HL-60 (cell line): ENCODE measurements at regions not wholly inside any gene's neighbourhood (a gene's known extent, or its start where the extent isn't known, plus 50 kb on each side); places are given as distances from the start of the nearest gene placed in this dataset.

Experiments used
- POLR2AphosphoS5 ChIP-seq: IDR thresholded peaks from 2 replicates; pipeline ENCODE4 v1.6.1; 2012; ENCODE audit warnings: low read depth
- TF ChIP-seq, protein P1 (sequence below): IDR thresholded peaks from one replicate; pipeline ENCODE4 v1.5.1; 2011; ENCODE audit warnings: low read length, control low read depth, inconsistent platforms; ENCODE audit not compliant: insufficient read depth
- TF ChIP-seq, protein P2 (sequence below): IDR thresholded peaks from 2 replicates; pipeline ENCODE4 v1.6.1; 2012; ENCODE audit warnings: low read depth; ENCODE audit not compliant: insufficient replicate concordance

DNA sequence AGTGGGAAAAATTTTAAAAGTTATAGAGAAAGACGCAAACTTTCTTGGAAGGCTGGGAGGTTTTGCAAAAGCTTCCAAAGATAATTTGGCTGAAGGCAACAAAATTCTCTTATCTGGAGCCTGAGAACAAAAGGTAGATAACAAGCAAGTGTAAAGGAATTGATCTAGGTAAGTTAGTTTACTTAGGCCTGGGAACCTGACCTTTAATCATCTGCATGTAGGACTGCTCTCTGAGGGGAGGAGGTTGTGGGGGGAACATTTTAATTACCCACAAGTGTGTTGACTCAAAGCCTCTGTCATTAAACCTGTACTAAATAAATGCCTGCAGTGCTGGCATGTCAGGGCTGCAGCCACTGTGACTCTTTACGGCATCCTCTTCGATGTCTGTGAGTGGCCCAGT lies 532.3 kb upstream of the SLITRK5 start:
- TF ChIP-seq, protein P1, sequence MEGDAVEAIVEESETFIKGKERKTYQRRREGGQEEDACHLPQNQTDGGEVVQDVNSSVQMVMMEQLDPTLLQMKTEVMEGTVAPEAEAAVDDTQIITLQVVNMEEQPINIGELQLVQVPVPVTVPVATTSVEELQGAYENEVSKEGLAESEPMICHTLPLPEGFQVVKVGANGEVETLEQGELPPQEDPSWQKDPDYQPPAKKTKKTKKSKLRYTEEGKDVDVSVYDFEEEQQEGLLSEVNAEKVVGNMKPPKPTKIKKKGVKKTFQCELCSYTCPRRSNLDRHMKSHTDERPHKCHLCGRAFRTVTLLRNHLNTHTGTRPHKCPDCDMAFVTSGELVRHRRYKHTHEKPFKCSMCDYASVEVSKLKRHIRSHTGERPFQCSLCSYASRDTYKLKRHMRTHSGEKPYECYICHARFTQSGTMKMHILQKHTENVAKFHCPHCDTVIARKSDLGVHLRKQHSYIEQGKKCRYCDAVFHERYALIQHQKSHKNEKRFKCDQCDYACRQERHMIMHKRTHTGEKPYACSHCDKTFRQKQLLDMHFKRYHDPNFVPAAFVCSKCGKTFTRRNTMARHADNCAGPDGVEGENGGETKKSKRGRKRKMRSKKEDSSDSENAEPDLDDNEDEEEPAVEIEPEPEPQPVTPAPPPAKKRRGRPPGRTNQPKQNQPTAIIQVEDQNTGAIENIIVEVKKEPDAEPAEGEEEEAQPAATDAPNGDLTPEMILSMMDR = no peak
- TF ChIP-seq POLR2AphosphoS5 = no peak
- TF ChIP-seq, protein P2, sequence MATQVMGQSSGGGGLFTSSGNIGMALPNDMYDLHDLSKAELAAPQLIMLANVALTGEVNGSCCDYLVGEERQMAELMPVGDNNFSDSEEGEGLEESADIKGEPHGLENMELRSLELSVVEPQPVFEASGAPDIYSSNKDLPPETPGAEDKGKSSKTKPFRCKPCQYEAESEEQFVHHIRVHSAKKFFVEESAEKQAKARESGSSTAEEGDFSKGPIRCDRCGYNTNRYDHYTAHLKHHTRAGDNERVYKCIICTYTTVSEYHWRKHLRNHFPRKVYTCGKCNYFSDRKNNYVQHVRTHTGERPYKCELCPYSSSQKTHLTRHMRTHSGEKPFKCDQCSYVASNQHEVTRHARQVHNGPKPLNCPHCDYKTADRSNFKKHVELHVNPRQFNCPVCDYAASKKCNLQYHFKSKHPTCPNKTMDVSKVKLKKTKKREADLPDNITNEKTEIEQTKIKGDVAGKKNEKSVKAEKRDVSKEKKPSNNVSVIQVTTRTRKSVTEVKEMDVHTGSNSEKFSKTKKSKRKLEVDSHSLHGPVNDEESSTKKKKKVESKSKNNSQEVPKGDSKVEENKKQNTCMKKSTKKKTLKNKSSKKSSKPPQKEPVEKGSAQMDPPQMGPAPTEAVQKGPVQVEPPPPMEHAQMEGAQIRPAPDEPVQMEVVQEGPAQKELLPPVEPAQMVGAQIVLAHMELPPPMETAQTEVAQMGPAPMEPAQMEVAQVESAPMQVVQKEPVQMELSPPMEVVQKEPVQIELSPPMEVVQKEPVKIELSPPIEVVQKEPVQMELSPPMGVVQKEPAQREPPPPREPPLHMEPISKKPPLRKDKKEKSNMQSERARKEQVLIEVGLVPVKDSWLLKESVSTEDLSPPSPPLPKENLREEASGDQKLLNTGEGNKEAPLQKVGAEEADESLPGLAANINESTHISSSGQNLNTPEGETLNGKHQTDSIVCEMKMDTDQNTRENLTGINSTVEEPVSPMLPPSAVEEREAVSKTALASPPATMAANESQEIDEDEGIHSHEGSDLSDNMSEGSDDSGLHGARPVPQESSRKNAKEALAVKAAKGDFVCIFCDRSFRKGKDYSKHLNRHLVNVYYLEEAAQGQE = no peak
